IMR-90 (cell line): ENCODE measurements at regions not wholly inside any gene's neighbourhood (a gene's known extent, or its start where the extent isn't known, plus 50 kb on each side); places are given as distances from the start of the nearest gene placed in this dataset.

Source experiments
- ATAC-seq: fragments of 200-7000 bp; cut with Tn5 transposase; 2 replicates; pipeline ENCODE4 v1.9.1; 2020; ENCODE audit warnings: low read depth, mild to moderate bottlenecking, moderate library complexity
- BruUV-seq: library from RNA; stranded (reverse); fragments of 400-500 nt; replicated peaks from 2 replicates; lab custom pipeline; 2021; lab: Mats Ljungman, UMichigan
- CTCF ChIA-PET: fragments of 300-600 bp; formaldehyde crosslinking; extraction: SDS; loops from one replicate; lab custom pipeline; 2021; ENCODE audit warnings: antibody characterized with exemption; lab: Yijun Ruan, JAX
- POLR2A ChIA-PET: fragments of 300-600 bp; sonication (Branson Sonifier 250); formaldehyde crosslinking; loops from one replicate; lab custom pipeline; 2022; ENCODE audit warnings: antibody characterized with exemption; ENCODE audit not compliant: unreplicated experiment; lab: Charles Lee
- DNase-seq: peaks from one replicate; pipeline ENCODE4 v3.0.0; 2013
- H2AFZ ChIP-seq: replicated peaks from 2 replicates; pipeline ENCODE3; 2013; ENCODE audit warnings: low read length, mild to moderate bottlenecking; ENCODE audit not compliant: poor library complexity
- H2AK5ac ChIP-seq: 2 replicates; pipeline ENCODE4 v1.6.1; 2013; ENCODE audit warnings: low read depth, low read length, inconsistent platforms
- H2AK9ac ChIP-seq: replicated peaks from 2 replicates; pipeline ENCODE3; 2013; ENCODE audit warnings: mild to moderate bottlenecking, low read depth, low read length, moderate library complexity; ENCODE audit not compliant: poor library complexity
- H2BK120ac ChIP-seq: 2 replicates; pipeline ENCODE4 v1.6.1; 2013; ENCODE audit warnings: low read depth, low read length, inconsistent platforms
- H2BK15ac ChIP-seq: 3 replicates; pipeline ENCODE4 v1.6.1; 2013; ENCODE audit warnings: low read depth, low read length, inconsistent platforms
- H2BK20ac ChIP-seq: 2 replicates; pipeline ENCODE4 v1.6.1; 2013; ENCODE audit warnings: low read depth, mild to moderate bottlenecking, inconsistent platforms, low read length, moderate library complexity
- H2BK5ac ChIP-seq: 2 replicates; pipeline ENCODE4 v1.6.1; 2013; ENCODE audit warnings: mild to moderate bottlenecking, low read depth, low read length, inconsistent platforms; ENCODE audit not compliant: poor library complexity, severe bottlenecking
- H3K14ac ChIP-seq: replicated peaks from 2 replicates; pipeline ENCODE4 v1.6.1; 2013; ENCODE audit warnings: low read depth, low read length, inconsistent platforms
- H3K18ac ChIP-seq: 2 replicates; pipeline ENCODE4 v1.6.1; 2013; ENCODE audit warnings: low read depth, low read length, control low read depth
- H3K23ac ChIP-seq: 2 replicates; pipeline ENCODE4 v1.6.1; 2013; ENCODE audit warnings: low read depth, low read length, inconsistent platforms
- H3K27ac ChIP-seq: 2 replicates; pipeline ENCODE4 v1.5.1; 2013; ENCODE audit warnings: mild to moderate bottlenecking, control low read depth, low read length; ENCODE audit not compliant: insufficient read depth
- H3K27me3 ChIP-seq: 2 replicates; pipeline ENCODE4 v1.6.1; 2013; ENCODE audit warnings: low read length; ENCODE audit not compliant: control insufficient read depth, insufficient read depth
- H3K36me3 ChIP-seq: 2 replicates; pipeline ENCODE4 v1.6.1; 2013; ENCODE audit warnings: low read length, mixed read lengths; ENCODE audit not compliant: control insufficient read depth, insufficient read depth
- H3K4ac ChIP-seq: 2 replicates; pipeline ENCODE4 v1.6.1; 2013; ENCODE audit warnings: low read depth, low read length, inconsistent platforms
- H3K4me1 ChIP-seq: 2 replicates; pipeline ENCODE4 v1.6.1; 2013; ENCODE audit warnings: low read length, mixed read lengths; ENCODE audit not compliant: control insufficient read depth, insufficient read depth
- H3K4me2 ChIP-seq: 2 replicates; pipeline ENCODE4 v1.6.1; 2013; ENCODE audit warnings: low read depth, mild to moderate bottlenecking, control low read depth, low read length, moderate library complexity
- H3K4me3 ChIP-seq: 2 replicates; pipeline ENCODE4 v1.5.1; 2013; ENCODE audit warnings: low read depth, mild to moderate bottlenecking, control low read depth, low read length, moderate library complexity; ENCODE audit not compliant: insufficient read depth
- H3K56ac ChIP-seq: 2 replicates; pipeline ENCODE4 v1.6.1; 2013; ENCODE audit warnings: low read length, inconsistent platforms; ENCODE audit not compliant: insufficient read depth; ENCODE audit errors: extremely low read depth
- H3K79me1 ChIP-seq, 2 experiments: 2 replicates each; pipeline ENCODE4 v1.6.1; 2013; ENCODE audit warnings: low read length in 2 of 2, inconsistent platforms in 1 of 2, low read depth in 1 of 2
- H3K9ac ChIP-seq: 2 replicates; pipeline ENCODE4 v1.6.1; 2013; ENCODE audit warnings: low read depth, low read length, control low read depth
- H3K9me1 ChIP-seq: 2 replicates; pipeline ENCODE4 v1.6.1; 2013; ENCODE audit warnings: low read length, inconsistent platforms; ENCODE audit not compliant: insufficient read depth
- H3K9me3 ChIP-seq: 2 replicates; pipeline ENCODE4 v1.6.1; 2013; ENCODE audit warnings: low read length; ENCODE audit not compliant: control insufficient read depth, insufficient read depth
- H4K20me1 ChIP-seq: 2 replicates; pipeline ENCODE4 v1.6.1; 2013; ENCODE audit warnings: low read length, inconsistent platforms; ENCODE audit not compliant: insufficient read depth
- H4K5ac ChIP-seq: 2 replicates; pipeline ENCODE4 v1.6.1; 2013; ENCODE audit warnings: mild to moderate bottlenecking, low read depth, low read length, control low read depth
- H4K8ac ChIP-seq, 2 experiments: 2 replicates each; pipeline ENCODE4 v1.6.1; 2013; ENCODE audit warnings: low read depth in 2 of 2, low read length in 2 of 2, control low read depth in 1 of 2, inconsistent platforms in 1 of 2
- H4K91ac ChIP-seq: 2 replicates; pipeline ENCODE4 v1.6.1; 2013; ENCODE audit warnings: low read depth, low read length, inconsistent platforms; ENCODE audit not compliant: insufficient read depth
- CHD1 ChIP-seq: IDR thresholded peaks from 2 replicates; pipeline ENCODE4 v1.6.1; 2012; ENCODE audit warnings: low read depth, low read length, improper control_type of control experiment
- CTCF ChIP-seq: conservative IDR thresholded peaks from 2 replicates; pipeline ENCODE4 v1.5.1; 2012; ENCODE audit warnings: mild to moderate bottlenecking, low read depth, low read length, improper control_type of control experiment
- MAZ ChIP-seq: IDR thresholded peaks from 2 replicates; pipeline ENCODE4 v1.6.1; 2012; ENCODE audit warnings: low read depth, mild to moderate bottlenecking, low read length, improper control_type of control experiment, moderate library complexity, borderline replicate concordance
- MXI1 ChIP-seq: IDR thresholded peaks from 2 replicates; pipeline ENCODE4 v1.6.1; 2012; ENCODE audit warnings: low read depth, mild to moderate bottlenecking, low read length, moderate library complexity, borderline replicate concordance
- NFE2L2 ChIP-seq: fragments of 150-350 bp; IDR thresholded peaks from 2 replicates; pipeline ENCODE4 v1.6.1; 2016; ENCODE audit warnings: low read depth, mild to moderate bottlenecking, low read length
- POLR2A ChIP-seq: IDR thresholded peaks from 2 replicates; pipeline ENCODE4 v1.6.1; 2012; ENCODE audit warnings: mild to moderate bottlenecking, low read depth, low read length
- RAD21 ChIP-seq: IDR thresholded peaks from 2 replicates; pipeline ENCODE4 v1.6.1; 2012; ENCODE audit warnings: low read length, improper control_type of control experiment
- RFX5 ChIP-seq: IDR thresholded peaks from 2 replicates; pipeline ENCODE4 v1.8.0; 2012; ENCODE audit warnings: low read depth, mild to moderate bottlenecking, low read length, moderate library complexity
- USF2 ChIP-seq: fragments of 150-350 bp; IDR thresholded peaks from 2 replicates; pipeline ENCODE4 v1.6.1; 2017; ENCODE audit warnings: mild to moderate bottlenecking, antibody characterized with exemption, low read length, low read depth
- WGBS, 2 experiments: methylation state at CpG; one replicate each; pipeline versions ENCODE4 v1.1.5 to v1.1.7; 2013; ENCODE audit warnings: missing lambda C conversion rate in 2 of 2; ENCODE audit not compliant: insufficient read length in 1 of 2; ENCODE audit errors: extremely low coverage in 2 of 2; 5-methylcytosine and 5-hydroxymethylcytosine counted together
- dilution Hi-C: fragments of 300-500 bp; cut with HindIII; formaldehyde crosslinking; loops from one replicate; pipeline ENCODE4 v1.14.3; 2018; ENCODE audit warnings: low sequenced_read_pairs; ENCODE audit not compliant: unreplicated experiment
- in situ Hi-C: fragments of 300-500 bp; cut with MboI; formaldehyde crosslinking; loops from 3 replicates; pipeline ENCODE4 v1.14.3; 2019; ENCODE audit warnings: low sequenced_read_pairs, inconsistent platforms, mixed read lengths
- intact Hi-C: fragments of 100-400 bp; cut with micrococcal nuclease; formaldehyde crosslinking; loops from 2 replicates; pipeline ENCODE4 v1.10.0; 2022

GRCh38 chr10:113967126-113967525 lies 76.5 kb upstream of the ADRB1 start:
- DNase-seq (no peak), ATAC-seq (no peak)
- Histone ChIP-seq H3K79me1 (no peaks in the 10 kb centered on the region), H4K20me1 (no peaks in the 10 kb centered on the region), H3K36me3 (no peaks in the 10 kb centered on the region), H2BK120ac (no peak overlapping the region), H3K4ac (no peak overlapping the region), H3K18ac (no peak overlapping the region), H4K91ac (no peak overlapping the region), H3K4me2 (no peak overlapping the region), H3K4me3 (no peak overlapping the region), H3K27ac (no peak overlapping the region), H3K14ac (no peak overlapping the region), H3K9ac (no peak overlapping the region), H3K9me1 (no peaks in the 10 kb centered on the region), H3K56ac (no peak overlapping the region), H2AK9ac (no peak overlapping the region), H2BK15ac (no peak overlapping the region), H2AFZ (no peak overlapping the region), H2BK20ac (no peak overlapping the region), H2AK5ac (no peak overlapping the region), H3K4me1 (no peaks in the 10 kb centered on the region), H2BK5ac (no peak overlapping the region), H4K8ac (no peak overlapping the region), H4K5ac (no peak overlapping the region), H3K23ac (no peak overlapping the region), H3K9me3 (no peaks in the 10 kb centered on the region), H3K27me3 (peaks cover 12% of the 10 kb centered on the region; the same call in 1 of the 2 replicates)
- intact Hi-C loops: no loop called here
- BruUV-seq: no TSS peak
- dilution Hi-C loops: no loop called here
- in situ Hi-C loops: no loop called here
- CTCF ChIA-PET: no interaction called here
- POLR2A ChIA-PET: no interaction called here
- WGBS, 2 experiments: no CpG with 5 or more reads among the region's 7 CpGs
- no peak for TF ChIP-seq MAZ
- TF ChIP-seq POLR2A: no peak
- no peak for TF ChIP-seq MXI1
- TF ChIP-seq USF2: no peak
- TF ChIP-seq RFX5: no peak
- TF ChIP-seq RAD21: no peak
- TF ChIP-seq CTCF: no peak
- TF ChIP-seq NFE2L2: no peak
- no peak for TF ChIP-seq CHD1
